HEK293 (cell line): ENCODE measurements at regions not wholly inside any gene's neighbourhood (a gene's known extent, or its start where the extent isn't known, plus 50 kb on each side); places are given as distances from the start of the nearest gene placed in this dataset.

Experiments used
- CTCF ChIA-PET: fragments of 350-600 bp; formaldehyde crosslinking; extraction: SDS; loops from one replicate; lab custom pipeline; 2021; ENCODE audit warnings: antibody characterized with exemption; lab: Yijun Ruan, JAX
- POLR2A ChIA-PET: fragments of 300-600 bp; formaldehyde crosslinking; extraction: SDS; loops from one replicate; lab custom pipeline; 2020; ENCODE audit warnings: antibody characterized with exemption, inconsistent platforms; lab: Yijun Ruan, JAX
- H3K27ac ChIP-seq: fragments of 200-500 bp; sonication (Bioruptor generic); 2 replicates; pipeline ENCODE4 v1.5.1; 2014; ENCODE audit warnings: low read depth, low read length, control low read depth, inconsistent platforms; ENCODE audit errors: extremely low read depth
- H3K36me3 ChIP-seq, 2 experiments: fragments of 200-500 bp in 1 of 2; sonication (Bioruptor generic) in 1 of 2; 1 replicate in 1 of 2; 2 replicates in 1 of 2; pipeline ENCODE4 v1.5.1; 2014 to 2017; ENCODE audit warnings: inconsistent platforms in 2 of 2, low read length in 2 of 2; ENCODE audit not compliant: control insufficient read depth in 2 of 2, insufficient read depth in 1 of 2
- H3K4me1 ChIP-seq: fragments of 200-500 bp; sonication (Bioruptor generic); 2 replicates; pipeline ENCODE4 v1.5.1; 2014; ENCODE audit warnings: mild to moderate bottlenecking, low read length, inconsistent platforms; ENCODE audit not compliant: control insufficient read depth, insufficient read depth
- H3K4me3 ChIP-seq: 2 replicates; pipeline ENCODE4 v1.5.1; 2011; ENCODE audit warnings: low read depth, mild to moderate bottlenecking, control low read depth, low read length, moderate library complexity
- H3K9me3 ChIP-seq: fragments of 200-500 bp; sonication (Bioruptor generic); 2 replicates; pipeline ENCODE4 v1.5.1; 2014; ENCODE audit warnings: low read depth, low read length, inconsistent platforms; ENCODE audit not compliant: control insufficient read depth, insufficient read depth
- ATF2 ChIP-seq: fragments of 450-650 bp; formaldehyde crosslinking; IDR thresholded peaks from 2 replicates; pipeline ENCODE4 v1.5.1; 2016; ENCODE audit warnings: missing biosample characterization, missing genetic modification characterization, low read depth
- BCL11A ChIP-seq: fragments of 450-650 bp; formaldehyde crosslinking; IDR thresholded peaks from 2 replicates; pipeline ENCODE4 v1.5.1; 2016; ENCODE audit warnings: low read depth, missing biosample characterization, missing genetic modification characterization
- BCL11B ChIP-seq: fragments of 450-650 bp; formaldehyde crosslinking; IDR thresholded peaks from 2 replicates; pipeline ENCODE4 v1.5.1; 2016; ENCODE audit warnings: low read depth, missing biosample characterization, missing genetic modification characterization
- GLIS2 ChIP-seq: fragments of 450-650 bp; formaldehyde crosslinking; IDR thresholded peaks from 2 replicates; pipeline ENCODE4 v1.5.1; 2016; ENCODE audit warnings: missing biosample characterization, missing genetic modification characterization
- HOXA7 ChIP-seq: sonication (generic); formaldehyde crosslinking; IDR thresholded peaks from 2 replicates; pipeline ENCODE4 v1.8.1; 2022; ENCODE audit warnings: missing genetic modification reagents, borderline replicate concordance
- HOXC10 ChIP-seq: sonication (generic); formaldehyde crosslinking; IDR thresholded peaks from 2 replicates; pipeline ENCODE4 v1.8.1; 2023; ENCODE audit warnings: mild to moderate bottlenecking, missing genetic modification reagents
- HOXD13 ChIP-seq: sonication (generic); formaldehyde crosslinking; IDR thresholded peaks from 2 replicates; pipeline ENCODE4 v1.8.0; 2022; ENCODE audit warnings: missing genetic modification reagents, borderline replicate concordance
- MEIS1 ChIP-seq: sonication (generic); formaldehyde crosslinking; IDR thresholded peaks from 2 replicates; pipeline ENCODE4 v1.8.1; 2022; ENCODE audit warnings: missing genetic modification reagents, mild to moderate bottlenecking, borderline replicate concordance
- MZF1 ChIP-seq: fragments of 450-650 bp; formaldehyde crosslinking; IDR thresholded peaks from 2 replicates; pipeline ENCODE4 v1.5.1; 2017; ENCODE audit warnings: missing biosample characterization, missing genetic modification characterization, borderline replicate concordance
- OVOL3 ChIP-seq: fragments of 450-650 bp; formaldehyde crosslinking; IDR thresholded peaks from 2 replicates; pipeline ENCODE4 v1.5.1; 2016; ENCODE audit warnings: missing biosample characterization, missing genetic modification characterization
- PRDM6 ChIP-seq: fragments of 450-650 bp; formaldehyde crosslinking; IDR thresholded peaks from 2 replicates; pipeline ENCODE4 v1.5.1; 2017; ENCODE audit warnings: missing biosample characterization, missing genetic modification characterization
- REPIN1 ChIP-seq: fragments of 450-650 bp; formaldehyde crosslinking; IDR thresholded peaks from 2 replicates; pipeline ENCODE4 v1.5.1; 2017; ENCODE audit warnings: missing biosample characterization, missing genetic modification characterization, low read depth
- SCRT1 ChIP-seq: fragments of 450-650 bp; formaldehyde crosslinking; IDR thresholded peaks from 2 replicates; pipeline ENCODE4 v1.5.1; 2016; ENCODE audit warnings: missing biosample characterization, missing genetic modification characterization, borderline replicate concordance
- SP2 ChIP-seq: fragments of 450-650 bp; formaldehyde crosslinking; IDR thresholded peaks from 2 replicates; pipeline ENCODE4 v1.5.1; 2016; ENCODE audit warnings: missing biosample characterization, missing genetic modification characterization
- WT1 ChIP-seq: fragments of 450-650 bp; formaldehyde crosslinking; IDR thresholded peaks from 2 replicates; pipeline ENCODE4 v1.5.1; 2016; ENCODE audit warnings: missing biosample characterization, missing genetic modification characterization
- ZBTB21 ChIP-seq: fragments of 450-650 bp; formaldehyde crosslinking; IDR thresholded peaks from 2 replicates; pipeline ENCODE4 v1.5.1; 2017; ENCODE audit warnings: missing biosample characterization, missing genetic modification characterization
- ZBTB48 ChIP-seq: fragments of 450-650 bp; formaldehyde crosslinking; IDR thresholded peaks from 2 replicates; pipeline ENCODE4 v1.5.1; 2016; ENCODE audit warnings: missing biosample characterization, missing genetic modification characterization
- ZBTB7A ChIP-seq: fragments of 450-650 bp; formaldehyde crosslinking; IDR thresholded peaks from 2 replicates; pipeline ENCODE4 v1.5.1; 2016; ENCODE audit warnings: low read depth, missing biosample characterization, missing genetic modification characterization
- ZFP41 ChIP-seq: fragments of 450-650 bp; formaldehyde crosslinking; IDR thresholded peaks from 2 replicates; pipeline ENCODE4 v1.5.1; 2016; ENCODE audit warnings: missing biosample characterization, missing genetic modification characterization, borderline replicate concordance
- ZNF10 ChIP-seq: fragments of 450-650 bp; formaldehyde crosslinking; IDR thresholded peaks from 2 replicates; pipeline ENCODE4 v1.5.1; 2017; ENCODE audit warnings: missing biosample characterization, missing genetic modification characterization
- ZNF19 ChIP-seq: fragments of 450-650 bp; formaldehyde crosslinking; IDR thresholded peaks from 2 replicates; pipeline ENCODE4; 2016; ENCODE audit warnings: missing biosample characterization, missing genetic modification characterization, low read depth
- ZNF266 ChIP-seq: fragments of 450-650 bp; formaldehyde crosslinking; IDR thresholded peaks from 2 replicates; pipeline ENCODE4 v1.5.1; 2016; ENCODE audit warnings: missing biosample characterization, missing genetic modification characterization, low read depth
- ZNF311 ChIP-seq: fragments of 450-650 bp; formaldehyde crosslinking; IDR thresholded peaks from 2 replicates; pipeline ENCODE4 v1.5.1; 2017; ENCODE audit warnings: missing biosample characterization, missing genetic modification characterization, borderline replicate concordance
- ZNF391 ChIP-seq: fragments of 450-650 bp; formaldehyde crosslinking; IDR thresholded peaks from 2 replicates; pipeline ENCODE4 v1.5.1; 2016; ENCODE audit warnings: low read depth, missing biosample characterization, missing genetic modification characterization, borderline replicate concordance
- ZNF580 ChIP-seq: fragments of 450-650 bp; formaldehyde crosslinking; IDR thresholded peaks from 2 replicates; pipeline ENCODE4 v1.5.1; 2016; ENCODE audit warnings: missing biosample characterization, missing genetic modification characterization
- ZNF600 ChIP-seq: fragments of 450-650 bp; formaldehyde crosslinking; IDR thresholded peaks from 2 replicates; pipeline ENCODE4 v1.5.1; 2016; ENCODE audit warnings: missing biosample characterization, missing genetic modification characterization
- ZNF610 ChIP-seq: fragments of 450-650 bp; formaldehyde crosslinking; IDR thresholded peaks from 2 replicates; pipeline ENCODE4 v1.5.1; 2016; ENCODE audit warnings: missing biosample characterization, missing genetic modification characterization, borderline replicate concordance
- ZNF701 ChIP-seq: fragments of 450-650 bp; formaldehyde crosslinking; IDR thresholded peaks from 2 replicates; pipeline ENCODE4 v1.5.1; 2016; ENCODE audit warnings: missing biosample characterization, missing genetic modification characterization
- ZNF707 ChIP-seq: fragments of 450-650 bp; formaldehyde crosslinking; IDR thresholded peaks from 2 replicates; pipeline ENCODE4 v1.5.1; 2016; ENCODE audit warnings: missing biosample characterization, missing genetic modification characterization
- ZNF791 ChIP-seq: fragments of 450-650 bp; formaldehyde crosslinking; IDR thresholded peaks from 2 replicates; pipeline ENCODE4 v1.5.1; 2016; ENCODE audit warnings: missing biosample characterization, missing genetic modification characterization
- ZSCAN23 ChIP-seq: fragments of 450-650 bp; formaldehyde crosslinking; IDR thresholded peaks from 2 replicates; pipeline ENCODE4 v1.5.1; 2016; ENCODE audit warnings: missing biosample characterization, missing genetic modification characterization

- no peaks in the 10 kb centered on the region for H3K9me3 ChIP-seq
- H3K4me1 ChIP-seq, result no peaks in the 10 kb centered on the region
- no peak overlapping the region for H3K4me3 ChIP-seq
- no peaks in the 10 kb centered on the region for H3K36me3 ChIP-seq
- ChIA-PET CTCF (interaction anchor here (0.6 kb wide), 2 partner anchors 28 to 727 kb away, joined by 3 read pairs; no protein-coding TSS in a partner anchor), POLR2A (no interaction called here)
- no peak for TF ChIP-seq MZF1 (tag by site-specific recombination)
- no peak for TF ChIP-seq BCL11A
- TF ChIP-seq ZFP41, result no peak
- no peak for TF ChIP-seq OVOL3 (tag by site-specific recombination)
- no peak for TF ChIP-seq ZNF701 (tag by site-specific recombination)
- no peak for TF ChIP-seq MEIS1 (CRISPR knock-in tag)
- TF ChIP-seq ZNF311, result no peak
- no peak for TF ChIP-seq ZNF266 (tag by site-specific recombination)
- no peak for TF ChIP-seq ZBTB7A
- TF ChIP-seq HOXA7 (CRISPR knock-in tag), result no peak
- no peak for TF ChIP-seq SCRT1 (tag by site-specific recombination)
- no peak for TF ChIP-seq REPIN1 (tag by site-specific recombination)
- no peak for TF ChIP-seq ZNF600 (tag by site-specific recombination)
- TF ChIP-seq HOXC10 (CRISPR knock-in tag), result no peak
- no peak for TF ChIP-seq ZNF791 (tag by site-specific recombination)
- TF ChIP-seq ZSCAN23 (tag by site-specific recombination), result no peak
- no peak for TF ChIP-seq WT1 (tag by site-specific recombination)
- H3K27ac ChIP-seq, result no peak overlapping the region
Observed at GRCh38 chr1:55718758-55719671, 503.9 kb upstream of the USP24 start.

- POLR2A ChIA-PET, result no interaction called here
- H3K9me3 ChIP-seq, result no peaks in the 10 kb centered on the region
- no peak overlapping the region for H3K4me3 ChIP-seq
- H3K4me1 ChIP-seq, result no peaks in the 10 kb centered on the region
- no peak for TF ChIP-seq BCL11B (tag by site-specific recombination)
- TF ChIP-seq ZNF391 (tag by site-specific recombination), result no peak
- no peak for TF ChIP-seq ZBTB48 (tag by site-specific recombination)
- no peak for TF ChIP-seq HOXD13 (CRISPR knock-in tag)
- TF ChIP-seq ZNF10 (tag by site-specific recombination), result no peak
- TF ChIP-seq ZNF610 (tag by site-specific recombination), result no peak
- no peak for TF ChIP-seq ZBTB21 (tag by site-specific recombination)
- no peak for TF ChIP-seq MZF1 (tag by site-specific recombination)
- TF ChIP-seq ZNF19 (tag by site-specific recombination), result no peak
- TF ChIP-seq ATF2 (tag by site-specific recombination), result no peak
- no peak for TF ChIP-seq ZNF707 (tag by site-specific recombination)
- TF ChIP-seq PRDM6, result no peak
- TF ChIP-seq SP2 (tag by site-specific recombination), result no peak
- TF ChIP-seq GLIS2, result no peak
- TF ChIP-seq ZNF580 (tag by site-specific recombination), result no peak
- no peaks in the 10 kb centered on the region for H3K36me3 ChIP-seq
- CTCF ChIA-PET, result interaction anchor here (0.6 kb wide), 1 partner anchor 681 kb away, joined by 4 read pairs; no protein-coding TSS in a partner anchor
- no peak overlapping the region for H3K27ac ChIP-seq
Observed at GRCh38 chr1:55717111-55717510, 501.9 kb upstream of the USP24 start.
